ENCODE measurements at regions not wholly inside any gene's neighbourhood (a gene's known extent, or its start where the extent isn't known, plus 50 kb on each side); places are given as distances from the start of the nearest gene placed in this dataset.
A peak's percentile ranks its signal among the peaks of the same experiment; 100 is the strongest.

GRCh38 chr3:59460068-59460467, 410.2 kb upstream of the CFAP20DC start:
- H3K4me3 ChIP-seq (ENCODE audit: low read length), result no peak overlapping the region
- no peak for TF ChIP-seq ZNF274 (IDR thresholded peaks at IDR 0.05; ENCODE audit: low read depth, low read length)

GRCh38 chr3:59456852-59457485, 407.1 kb upstream of the CFAP20DC start:
- no peak overlapping the region for H3K4me3 ChIP-seq (ENCODE audit: low read length)
- TF ChIP-seq ZNF274 (IDR thresholded peaks at IDR 0.05; ENCODE audit: low read depth, low read length), result no peak

DNA sequence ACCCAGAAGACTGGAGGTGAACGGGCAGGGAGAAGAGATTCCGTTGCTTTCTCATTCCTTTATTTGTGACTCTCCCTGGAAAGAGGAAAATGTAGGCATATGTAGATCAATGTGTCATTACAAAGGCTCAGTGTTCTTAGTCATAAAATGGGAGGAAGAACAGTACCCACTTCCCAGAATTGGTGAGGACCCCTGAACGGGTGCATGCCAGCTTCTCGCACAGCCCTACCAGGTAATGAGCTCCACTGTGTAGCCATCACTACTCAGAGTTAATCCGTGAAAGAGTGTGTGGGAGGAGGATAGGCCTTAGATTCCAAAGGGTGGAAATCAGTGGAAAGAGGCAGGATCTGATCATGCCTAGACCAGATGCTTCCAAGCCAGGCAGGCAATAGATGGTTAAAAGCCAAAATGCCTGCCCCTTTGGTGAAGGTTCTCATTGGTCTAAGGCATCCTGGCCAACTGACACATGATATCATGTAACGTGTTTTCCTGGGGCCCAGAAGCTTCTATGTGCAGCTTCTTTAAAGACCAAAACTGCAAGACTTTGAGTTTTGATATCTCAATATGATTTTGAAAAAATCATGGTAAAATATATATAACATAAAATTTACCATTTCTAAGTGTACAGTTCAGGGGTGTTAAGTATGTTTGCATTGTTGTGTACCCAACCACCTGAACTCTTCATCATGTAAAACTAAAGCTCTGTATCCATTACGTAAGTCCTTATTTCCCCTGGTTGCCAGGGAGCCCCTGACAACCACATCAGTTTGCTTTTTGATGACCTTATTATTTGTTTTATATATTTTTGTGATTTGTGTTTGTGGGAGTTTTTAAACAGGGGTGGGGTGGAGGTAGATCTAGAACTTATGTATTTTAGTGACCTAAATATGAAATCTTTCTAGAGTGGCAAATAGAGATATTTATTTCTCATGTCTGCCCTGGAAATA, 402.2 kb upstream of the CFAP20DC start:
- H3K4me3 ChIP-seq (ENCODE audit: low read length), result peak overlapping the region; percentile 50; the same call in 1 of the 2 replicates
- TF ChIP-seq ZNF274 (IDR thresholded peaks at IDR 0.05; ENCODE audit: low read depth, low read length), result no peak

DNA sequence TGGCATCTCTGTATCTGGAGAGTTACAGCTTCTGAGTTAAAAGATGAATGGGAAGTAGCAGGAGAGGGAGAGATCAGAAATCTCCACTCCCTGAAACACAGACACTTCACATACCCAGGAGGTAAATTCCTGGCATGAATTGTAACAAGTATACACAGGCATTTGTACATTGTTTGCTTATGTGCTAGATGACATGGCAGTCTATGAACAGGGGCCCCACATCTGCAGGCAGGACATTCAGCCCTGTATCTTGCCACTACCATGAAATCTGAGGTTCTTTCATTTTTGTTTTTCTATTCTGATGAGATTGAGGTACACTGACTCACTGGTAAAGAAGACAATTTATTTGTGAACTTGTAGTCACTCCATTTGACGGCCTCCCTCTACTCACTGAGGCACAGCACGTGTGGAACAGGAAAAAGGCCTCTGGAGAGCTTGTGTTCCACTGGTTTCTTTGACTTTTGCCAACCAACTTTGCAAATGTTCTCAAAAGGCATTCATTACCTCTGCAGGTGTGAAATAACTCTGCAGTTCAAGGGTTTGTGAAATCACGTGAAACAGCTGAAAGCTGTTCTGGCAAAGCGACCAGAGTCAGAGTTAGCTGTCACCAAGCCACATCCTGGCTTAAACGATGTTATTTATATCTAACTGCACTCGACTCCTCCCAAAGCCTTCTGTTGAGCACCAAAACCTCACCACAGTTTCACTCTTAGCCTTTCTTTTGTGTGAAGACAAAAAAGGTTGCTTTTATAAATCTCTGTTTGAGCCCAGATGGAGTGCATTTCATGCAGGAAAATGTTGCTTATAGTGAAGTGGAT, 401.3 kb upstream of the CFAP20DC start:
- peak overlapping the region; percentile 50; the same call in 1 of the 2 replicates for H3K4me3 ChIP-seq (ENCODE audit: low read length)
- TF ChIP-seq ZNF274 (IDR thresholded peaks at IDR 0.05; ENCODE audit: low read depth, low read length), result no peak

GRCh38 chr3:59450437-59450836, 400.6 kb upstream of the CFAP20DC start:
- H3K4me3 ChIP-seq (ENCODE audit: low read length), result no peak overlapping the region
- TF ChIP-seq ZNF274 (IDR thresholded peaks at IDR 0.05; ENCODE audit: low read depth, low read length), result no peak

DNA sequence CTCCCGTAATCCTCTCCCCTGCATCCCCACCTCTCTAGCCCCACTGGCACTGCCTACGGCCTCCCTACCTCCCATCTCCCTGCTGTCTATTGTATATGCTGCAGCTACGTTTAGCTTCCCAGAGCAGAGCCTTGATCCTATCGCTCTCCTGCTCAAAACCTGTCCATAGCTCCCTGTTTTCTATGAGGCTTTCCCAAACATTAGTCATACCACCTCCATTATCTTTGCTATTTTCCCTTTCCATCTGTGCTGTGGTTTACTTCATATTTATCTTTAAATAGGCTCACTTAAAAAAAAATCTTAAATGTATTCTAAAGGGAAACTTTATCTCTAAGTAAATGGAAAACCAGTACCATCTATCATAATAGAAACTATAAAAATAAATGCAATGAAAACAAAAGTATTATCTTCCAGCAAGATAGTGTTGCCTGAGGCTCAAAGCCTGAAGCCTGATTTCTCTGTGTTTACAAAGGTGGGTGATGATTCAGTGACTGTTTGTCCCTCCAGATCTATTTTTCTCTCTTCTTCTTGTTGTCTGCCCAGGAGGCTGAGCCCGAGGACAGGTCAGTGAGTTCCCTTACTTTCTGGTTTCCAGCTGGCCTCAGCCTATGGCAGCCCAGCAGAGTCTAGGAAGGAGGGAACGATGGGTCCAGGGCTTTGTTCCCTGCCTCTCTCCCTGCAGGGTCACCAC, 397.1 kb upstream of the CFAP20DC start:
- TF ChIP-seq ZNF274 (IDR thresholded peaks at IDR 0.05; ENCODE audit: low read depth, low read length), result no peak
- H3K4me3 ChIP-seq (ENCODE audit: low read length), result no peak overlapping the region

- TF ChIP-seq ZNF274 (IDR thresholded peaks at IDR 0.05; ENCODE audit: low read depth, low read length), result no peak
- no peak overlapping the region for H3K4me3 ChIP-seq (ENCODE audit: low read length)
Observed at GRCh38 chr3:59444676-59445075, 394.9 kb upstream of the CFAP20DC start.

DNA sequence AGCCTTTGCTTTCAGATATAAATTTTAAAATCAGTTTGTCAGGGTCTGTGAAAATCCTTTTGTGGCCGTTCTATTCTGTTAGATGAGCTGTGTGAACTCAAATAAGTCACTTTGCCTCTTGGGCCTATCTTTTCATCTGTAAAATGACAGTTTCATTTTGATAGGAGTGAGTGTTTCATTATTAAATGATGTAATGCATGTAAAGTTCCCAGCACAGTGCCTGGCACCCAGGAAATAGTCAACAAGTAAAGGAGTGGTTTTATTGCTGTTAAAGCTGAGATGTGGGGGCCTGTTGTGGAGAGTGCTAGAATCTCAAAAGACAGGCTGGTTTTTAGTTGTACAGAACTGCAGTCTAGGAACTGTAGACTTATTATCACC, 394.5 kb upstream of the CFAP20DC start:
- TF ChIP-seq ZNF274 (IDR thresholded peaks at IDR 0.05; ENCODE audit: low read depth, low read length), result no peak

DNA sequence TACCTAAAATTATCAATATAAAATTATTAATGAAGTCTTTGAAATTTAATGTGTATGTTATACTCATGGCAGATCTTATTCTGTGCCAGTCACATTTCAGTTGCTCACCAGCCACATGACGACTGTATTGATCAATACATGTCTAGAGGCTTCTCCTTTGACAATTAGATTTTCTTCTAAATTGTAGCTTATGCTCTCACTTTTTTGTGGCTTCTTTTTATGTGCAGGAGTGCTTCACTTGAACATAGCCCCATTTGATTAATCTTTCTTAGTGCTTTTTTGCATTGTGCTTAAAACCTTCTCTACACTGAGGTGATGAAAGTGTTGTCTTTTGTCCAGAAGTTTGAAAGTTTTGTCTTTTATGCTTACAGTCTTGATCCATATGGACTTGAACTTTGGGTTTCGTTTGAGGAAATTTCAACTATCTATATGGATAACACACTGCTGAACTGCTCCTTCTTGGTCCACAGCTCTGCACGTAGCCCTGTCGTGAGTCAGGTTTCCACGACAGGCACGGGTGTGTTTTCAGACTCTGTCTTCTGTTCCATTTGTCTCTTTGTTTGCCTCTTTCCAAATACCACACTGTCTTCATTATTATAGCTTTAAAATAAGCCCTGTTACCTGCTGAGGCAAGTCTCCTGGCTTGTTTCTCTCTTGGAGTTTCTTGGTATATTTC, 393.9 kb upstream of the CFAP20DC start:
- no peak overlapping the region for H3K4me3 ChIP-seq (ENCODE audit: low read length)
- no peak for TF ChIP-seq ZNF274 (IDR thresholded peaks at IDR 0.05; ENCODE audit: low read depth, low read length)

More for the DNA sequence above, 394.5 kb upstream of the CFAP20DC start:
- H3K4me3 ChIP-seq (ENCODE audit: low read length), result no peak overlapping the region

DNA sequence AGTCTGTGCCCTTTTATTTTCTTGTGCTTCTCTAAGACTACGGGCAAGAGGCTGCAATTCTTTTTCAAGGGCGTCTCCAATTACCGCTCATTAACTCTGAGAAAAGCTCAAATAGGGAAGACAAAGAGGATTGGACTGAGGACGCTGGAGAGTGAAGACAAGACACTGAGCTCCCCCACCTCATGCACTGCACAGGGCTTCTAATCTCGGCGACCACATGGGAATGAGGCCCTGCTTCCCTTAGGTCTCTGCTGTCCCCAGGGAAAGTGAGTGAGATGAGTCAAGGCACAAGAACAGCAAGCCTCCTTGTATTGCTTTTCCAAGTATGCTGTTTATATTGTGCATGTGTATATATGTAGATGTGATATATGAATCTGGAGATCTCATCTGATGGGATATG, 392.2 kb upstream of the CFAP20DC start:
- no peak for TF ChIP-seq ZNF274 (IDR thresholded peaks at IDR 0.05; ENCODE audit: low read depth, low read length)

DNA sequence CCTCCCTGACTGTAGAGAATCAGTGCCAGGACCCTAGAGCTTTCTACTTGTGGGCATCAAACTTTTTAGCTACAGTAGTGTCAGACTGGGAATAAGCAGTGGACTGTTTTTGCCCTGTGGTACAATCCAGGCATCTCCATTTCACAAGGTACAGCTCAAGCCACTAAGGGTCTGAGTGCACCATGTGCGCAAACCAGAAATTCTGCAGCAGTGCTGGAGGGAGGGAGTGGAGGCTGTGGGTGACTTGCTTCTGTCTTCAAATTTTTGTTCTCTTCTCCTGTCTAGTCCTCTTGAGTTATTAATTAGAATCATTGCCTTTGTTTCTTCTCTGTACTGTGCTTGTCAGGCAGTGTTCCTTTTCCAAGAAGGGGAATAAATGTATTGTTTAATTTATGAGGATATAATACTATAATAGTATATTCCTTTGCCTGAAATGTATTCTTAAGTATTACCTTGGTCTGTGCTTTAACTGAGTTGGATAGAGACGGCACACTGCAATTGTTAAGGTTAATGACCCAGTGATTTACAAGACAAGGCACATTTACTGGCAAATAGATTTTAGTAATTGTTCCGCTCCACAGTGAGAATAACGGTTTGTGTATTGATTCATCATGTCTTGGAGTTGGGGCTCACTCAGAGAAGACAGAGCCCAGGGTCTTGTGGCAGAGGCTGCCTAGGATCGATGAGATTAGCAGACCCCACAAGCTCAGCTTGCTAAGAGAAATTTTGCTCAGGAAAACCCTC, 390.6 kb upstream of the CFAP20DC start:
- TF ChIP-seq ZNF274 (IDR thresholded peaks at IDR 0.05; ENCODE audit: low read depth, low read length), result no peak
- no peak overlapping the region for H3K4me3 ChIP-seq (ENCODE audit: low read length)

More for the DNA sequence above, 392.2 kb upstream of the CFAP20DC start:
- no peak overlapping the region for H3K4me3 ChIP-seq (ENCODE audit: low read length)

GRCh38 chr3:59438492-59438891, 388.7 kb upstream of the CFAP20DC start:
- H3K4me3 ChIP-seq (ENCODE audit: low read length), result no peak overlapping the region
- no peak for TF ChIP-seq ZNF274 (IDR thresholded peaks at IDR 0.05; ENCODE audit: low read depth, low read length)
